ENCODE measurements at regions not wholly inside any gene's neighbourhood (a gene's known extent, or its start where the extent isn't known, plus 50 kb on each side); places are given as distances from the start of the nearest gene placed in this dataset.

DNA sequence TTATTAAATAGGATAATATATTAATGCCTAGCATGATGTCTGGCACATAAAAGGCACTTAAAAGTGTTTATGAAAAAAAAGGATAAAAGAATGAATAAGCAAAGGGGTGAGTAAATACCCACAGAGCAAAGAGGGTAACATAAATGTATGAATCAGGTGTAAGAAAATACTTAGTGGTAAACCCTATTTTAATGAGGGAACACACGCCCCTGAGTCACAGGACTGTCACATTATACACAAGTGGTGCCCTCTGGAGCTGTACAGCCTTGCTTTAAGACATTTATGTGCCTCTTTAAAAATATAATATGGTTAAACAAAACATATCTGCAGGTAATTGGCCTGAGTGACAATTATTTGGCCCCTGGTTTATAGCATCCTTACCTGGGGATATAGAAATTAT, 78.1 kb upstream of the PTBP2 start:
- TF ChIP-seq CTCF (IDR thresholded peaks at IDR 0.05), result no peak
- no peak for TF ChIP-seq ZFX (IDR thresholded peaks at IDR 0.05; ENCODE audit: borderline replicate concordance)
